RCC 7860 (cell line): ENCODE measurements at regions not wholly inside any gene's neighbourhood (a gene's known extent, or its start where the extent isn't known, plus 50 kb on each side); places are given as distances from the start of the nearest gene placed in this dataset.
"Not testable (repeated sequence)": the region's sequence is repeated elsewhere in the genome, so short reads cannot be mapped to it uniquely, and the experiment has no call there.

Experiments
- DNase-seq: peaks from one replicate; pipeline ENCODE4 v3.0.0-alpha.2; 2015; ENCODE audit warnings: low spot score
- FAIRE-seq: peaks from 2 replicates; lab custom pipeline; 2012; peaks lifted over from hg19 to GRCh38; lab: Jason Lieb, UNC

DNA sequence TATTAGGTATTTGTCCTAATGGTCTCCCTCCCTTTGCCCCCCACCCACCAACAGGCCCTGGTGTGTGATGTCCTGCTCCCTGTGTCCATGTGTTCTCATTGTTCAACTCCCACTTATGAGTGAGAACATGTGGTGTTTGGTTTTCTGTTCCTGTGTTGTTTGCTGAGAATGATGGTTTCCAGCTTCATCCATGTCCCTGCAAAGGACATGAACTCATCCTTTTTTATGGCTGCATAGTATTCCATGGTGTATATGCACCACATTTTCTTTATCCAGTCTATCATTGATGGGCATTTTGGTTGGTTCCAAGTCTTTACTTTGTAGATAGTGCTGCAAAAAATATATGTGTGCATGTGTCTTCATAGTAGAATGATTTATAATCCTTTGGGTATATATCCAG, 81.4 kb upstream of the ZNF536 start:
- FAIRE-seq, DNase-seq: not testable (repeated sequence)

- FAIRE-seq (no peak), DNase-seq (no peak)
Observed at GRCh38 chr19:30293051-30293785, 79.0 kb upstream of the ZNF536 start.

- FAIRE-seq (no peak), DNase-seq (no peak)
Observed at GRCh38 chr19:30297969-30298368, 74.2 kb upstream of the ZNF536 start.

DNA sequence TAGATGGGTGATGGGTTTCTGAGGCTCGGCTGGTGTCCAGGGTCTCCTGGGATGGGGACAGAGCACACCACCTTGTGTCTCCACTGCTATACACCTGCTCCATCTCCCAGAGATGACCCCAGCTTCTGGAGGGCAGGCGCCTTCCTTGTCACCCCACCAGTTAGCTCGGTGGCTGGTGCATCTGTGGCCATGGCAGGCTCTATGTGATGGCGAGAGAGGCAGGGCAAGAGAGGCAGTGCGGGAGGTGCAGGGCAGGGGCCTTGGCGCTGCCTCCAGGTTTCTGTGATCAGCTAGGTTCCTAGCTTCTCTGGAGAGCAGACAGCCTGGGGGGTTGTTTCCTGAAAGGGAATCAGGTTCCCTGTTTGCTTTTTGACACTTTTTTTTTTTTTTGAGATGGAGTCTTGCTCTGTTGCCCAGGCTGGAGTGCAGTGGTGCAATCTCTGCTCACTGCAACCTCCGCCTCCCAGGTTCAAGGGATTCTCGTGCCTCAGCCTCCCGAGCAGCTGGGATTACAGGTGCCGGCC, 69.0 kb upstream of the ZNF536 start:
- no peak for DNase-seq
- no peak for FAIRE-seq

DNA sequence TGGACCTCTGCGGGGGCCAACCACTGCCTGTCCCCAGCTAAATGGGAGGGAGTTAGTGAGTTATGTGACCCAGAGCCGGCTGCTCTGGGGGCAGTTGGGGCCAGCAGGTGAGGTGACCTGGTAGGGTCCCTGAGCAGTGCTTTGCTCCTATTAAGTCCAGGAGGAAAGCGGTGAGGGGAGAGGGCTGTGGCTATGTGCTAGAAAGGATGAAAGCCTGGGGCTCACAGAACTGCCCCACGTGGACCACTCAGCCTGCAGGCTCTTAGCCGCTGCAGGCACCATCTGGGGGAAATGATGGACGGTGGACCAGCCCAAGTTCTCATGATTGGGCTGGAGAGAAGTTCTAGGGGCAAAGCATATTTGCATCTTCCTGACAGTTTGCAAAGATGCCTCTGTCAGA, 67.6 kb upstream of the ZNF536 start:
- FAIRE-seq: no peak

GRCh38 chr19:30305346-30306060, 66.7 kb upstream of the ZNF536 start:
- DNase-seq (no peak), FAIRE-seq (no peak)

More for the DNA sequence above, 67.6 kb upstream of the ZNF536 start:
- DNase-seq: no peak

GRCh38 chr19:30307191-30307974, 64.8 kb upstream of the ZNF536 start:
- no peak for FAIRE-seq
- no peak for DNase-seq

DNA sequence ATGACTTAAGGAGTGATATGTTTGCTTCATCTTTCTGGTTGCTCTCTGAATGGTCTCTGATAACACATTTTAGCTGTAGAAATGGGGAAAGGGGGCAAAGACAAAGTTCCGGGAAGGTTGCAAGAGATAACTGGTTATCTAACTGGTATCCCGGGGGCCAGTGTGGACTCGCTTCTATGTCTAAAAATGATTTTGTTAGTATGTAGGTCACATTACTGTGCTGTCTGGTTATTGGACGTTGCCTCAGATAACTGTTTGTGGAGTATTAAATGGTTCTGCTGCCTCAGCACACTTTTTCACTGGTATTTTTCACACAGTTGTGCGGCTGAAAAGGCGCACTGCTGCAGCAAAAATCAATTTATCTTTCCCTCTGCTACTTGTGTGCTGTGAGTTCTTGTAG, 63.0 kb upstream of the ZNF536 start:
- FAIRE-seq (no peak), DNase-seq (no peak)

DNA sequence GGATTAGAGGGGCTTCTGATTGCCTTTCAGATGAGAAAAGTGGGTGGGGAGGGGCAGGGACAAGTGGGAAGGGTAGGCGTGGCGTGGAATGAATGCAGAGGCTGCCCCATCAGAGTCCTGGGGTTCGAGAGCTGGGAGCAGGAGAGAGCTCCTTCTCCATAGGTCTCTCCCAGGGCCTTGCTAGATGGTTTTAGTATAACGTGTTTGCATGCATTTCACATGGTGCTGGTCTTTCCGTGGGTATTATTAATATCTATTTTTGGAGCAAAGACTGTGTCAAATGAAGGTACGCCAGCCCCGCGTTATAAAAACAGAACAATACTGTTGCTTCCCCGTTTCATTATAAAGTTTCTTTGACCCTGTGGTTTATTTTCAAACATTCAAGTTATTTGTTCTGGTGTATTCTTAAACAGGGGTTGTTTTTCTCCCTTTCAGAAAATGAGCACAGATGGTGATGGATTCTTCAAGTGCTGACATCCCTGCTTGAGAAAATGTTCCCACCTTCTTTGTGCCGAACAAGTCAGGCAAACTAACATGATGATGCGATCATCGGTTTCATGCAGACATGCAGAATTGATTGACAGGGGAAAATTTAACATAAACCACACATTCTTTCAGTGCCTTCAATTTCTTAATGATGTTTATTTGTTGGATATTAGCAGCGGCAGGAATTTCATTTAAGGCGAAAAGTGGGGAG, 62.1 kb upstream of the ZNF536 start:
- DNase-seq (no peak), FAIRE-seq (no peak)

DNA sequence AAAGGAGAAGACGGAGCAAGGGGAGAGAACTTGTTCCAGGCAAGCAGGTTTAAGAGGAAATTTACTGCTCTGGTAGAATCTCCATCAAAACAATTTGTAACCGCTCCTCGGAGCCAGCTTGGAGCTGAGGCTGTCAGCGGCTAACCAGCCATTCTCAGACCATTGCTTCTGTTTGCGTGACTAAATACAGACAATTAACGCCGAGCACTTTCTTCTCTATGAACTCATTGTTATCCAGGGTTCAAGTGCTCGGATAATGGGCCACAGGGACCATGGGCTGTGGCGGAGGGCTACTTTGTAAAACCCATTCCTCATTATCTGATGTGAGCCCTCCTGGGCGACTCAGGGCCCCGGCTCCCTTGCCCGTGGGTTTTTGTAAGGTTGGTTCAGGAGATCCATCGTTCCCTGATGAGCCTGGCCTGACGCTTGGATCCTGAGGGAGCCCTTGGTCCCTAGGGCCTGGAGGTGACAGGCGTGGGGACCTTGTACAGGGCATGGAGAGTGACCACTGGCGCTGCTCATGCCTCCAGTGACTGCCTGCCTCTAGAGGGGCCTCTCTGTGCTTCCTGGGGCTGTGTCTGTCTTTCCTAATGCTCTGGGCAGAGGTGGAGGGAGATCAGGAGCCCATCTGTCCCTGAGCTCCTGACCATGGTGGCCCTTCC, 61.5 kb upstream of the ZNF536 start:
- FAIRE-seq (no peak), DNase-seq (no peak)

DNA sequence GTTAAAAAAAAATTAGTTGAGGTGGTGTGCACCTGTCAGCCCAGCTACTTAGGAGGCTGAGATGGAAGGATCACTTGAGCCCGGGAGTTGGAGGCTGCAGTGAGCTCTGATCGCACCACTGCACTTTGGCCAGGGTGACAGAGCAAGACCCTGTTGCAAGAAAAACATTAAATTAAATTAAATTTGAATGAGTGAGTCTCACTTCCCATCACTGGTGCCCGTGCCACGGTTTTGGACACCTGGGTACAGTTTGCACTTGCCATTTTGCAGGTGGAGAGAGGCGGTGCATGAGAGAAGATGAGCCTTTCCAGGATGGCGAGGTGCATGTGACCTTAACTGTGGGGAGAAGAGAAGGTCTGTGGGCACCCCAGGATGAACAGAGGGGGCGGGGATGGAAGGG, 60.3 kb upstream of the ZNF536 start:
- FAIRE-seq: no peak
- no peak for DNase-seq

DNA sequence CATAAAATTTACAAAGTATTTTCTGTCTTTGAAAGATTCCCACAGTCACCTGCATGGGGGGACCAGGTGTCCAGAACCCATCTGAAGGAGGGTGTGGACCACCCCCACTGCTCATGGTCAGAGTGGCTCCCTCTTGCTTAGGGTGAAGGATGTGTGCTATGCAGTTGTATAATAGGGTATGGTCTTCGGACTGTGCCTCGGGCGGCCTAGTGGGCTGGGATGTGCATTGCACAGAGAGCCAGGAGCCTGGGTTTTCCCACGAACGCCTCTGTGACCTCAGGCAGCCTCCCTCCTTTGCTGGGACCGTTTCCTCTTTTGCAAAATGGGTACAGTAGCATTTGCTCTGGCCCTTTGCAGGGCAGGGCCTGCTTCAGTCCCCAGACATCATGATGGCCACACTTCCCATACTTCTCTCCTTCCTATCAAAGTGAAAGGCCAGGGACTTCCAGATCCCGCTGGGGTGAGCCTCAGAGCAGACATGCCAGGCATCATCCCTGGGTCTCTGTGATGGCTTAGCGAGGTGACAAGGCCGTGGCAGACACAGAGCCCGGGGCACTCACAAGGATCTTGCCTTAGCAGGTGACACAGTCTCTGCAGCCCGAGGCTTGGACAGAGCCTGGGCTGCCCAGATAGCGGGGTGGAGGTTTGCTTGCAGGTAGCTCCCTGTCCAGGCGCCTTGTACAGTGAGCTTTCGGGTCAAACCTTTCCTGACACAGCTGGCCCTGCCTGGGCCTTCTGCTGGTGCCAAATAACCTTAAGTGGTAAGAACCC, 59.4 kb upstream of the ZNF536 start:
- DNase-seq (no peak), FAIRE-seq (no peak)

- no peak for DNase-seq
- FAIRE-seq: no peak
Observed at GRCh38 chr19:30313353-30313750, 58.8 kb upstream of the ZNF536 start.

DNA sequence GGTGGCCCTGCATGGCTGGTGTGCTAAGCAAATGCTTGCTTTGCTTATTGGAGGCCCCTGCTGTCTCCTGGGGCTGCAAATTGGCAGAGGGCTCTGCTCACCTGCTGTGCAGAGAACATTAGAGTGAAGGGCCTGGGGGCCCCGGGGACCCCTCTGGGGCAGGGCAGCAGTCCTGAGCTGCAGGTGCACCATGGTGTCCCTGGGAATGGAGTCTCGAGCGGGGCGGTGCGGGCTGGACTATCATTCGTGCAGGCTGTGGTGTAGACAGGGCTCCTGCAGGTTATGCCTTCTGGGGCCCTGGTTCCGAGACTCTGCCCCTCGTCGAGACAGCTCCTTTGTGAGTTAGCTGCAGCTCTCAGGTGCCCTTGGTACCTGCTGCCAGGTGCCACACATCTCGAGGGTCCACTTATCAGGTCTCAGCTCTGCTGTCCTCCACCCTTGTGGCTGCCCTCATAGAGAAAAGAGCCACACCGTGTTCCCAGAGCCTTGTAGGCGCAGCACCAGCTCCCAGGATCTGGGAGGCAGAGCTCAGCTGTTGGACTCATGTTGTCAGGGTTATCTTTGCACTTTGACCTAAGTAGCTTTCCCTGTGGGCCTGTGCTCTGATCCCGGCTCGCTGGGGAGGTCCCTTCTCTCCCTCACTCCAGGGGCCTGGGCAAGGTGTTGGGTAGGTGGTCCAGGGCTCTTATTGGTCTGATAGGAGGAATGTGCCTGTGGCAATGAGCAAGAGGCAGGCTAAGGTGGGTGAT, 58.0 kb upstream of the ZNF536 start:
- FAIRE-seq (no peak), DNase-seq (no peak)

DNA sequence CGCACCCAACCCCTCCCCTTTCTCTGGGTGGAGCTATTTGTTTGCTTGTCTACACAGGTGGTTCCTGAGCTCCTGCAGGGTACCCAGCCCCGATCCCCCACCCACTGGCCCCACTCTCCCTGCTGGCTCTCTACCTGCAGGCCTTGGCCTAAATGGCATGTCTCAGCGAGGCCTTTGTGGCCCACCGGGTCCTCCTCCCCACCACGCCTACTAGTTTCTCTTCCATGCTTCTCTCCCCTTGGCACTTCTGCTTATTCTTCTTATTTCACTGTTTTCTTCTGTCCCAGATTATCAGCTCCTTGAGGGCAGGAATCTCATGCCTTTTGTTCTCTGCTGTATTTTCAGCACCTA, 57.4 kb upstream of the ZNF536 start:
- DNase-seq: no peak

DNA sequence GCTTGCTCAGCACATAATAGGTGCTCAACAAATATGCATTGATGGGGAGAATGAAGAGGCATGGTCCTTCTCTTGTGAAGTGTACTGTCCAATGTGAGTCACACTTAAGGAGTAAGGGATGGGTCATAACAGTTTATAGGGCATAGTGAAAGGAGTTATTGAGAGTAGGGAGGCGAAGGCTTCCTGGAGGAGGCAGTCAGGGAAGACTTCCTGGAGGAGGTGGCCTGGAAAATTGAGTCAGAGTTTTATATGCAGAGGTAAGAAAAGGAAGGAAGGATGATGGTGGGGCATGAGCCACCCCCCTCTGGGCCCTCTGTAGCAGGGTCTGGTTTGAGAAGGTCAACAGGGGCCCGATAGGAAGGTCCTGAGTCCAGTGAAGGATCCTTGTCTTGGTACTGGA, 57.0 kb upstream of the ZNF536 start:
- FAIRE-seq: no peak
- no peak for DNase-seq

More for the DNA sequence above, 57.4 kb upstream of the ZNF536 start:
- FAIRE-seq: no peak

- DNase-seq: no peak
- FAIRE-seq: no peak
Observed at GRCh38 chr19:30316000-30316491, 56.1 kb upstream of the ZNF536 start.

- DNase-seq: no peak
- FAIRE-seq: no peak
Observed at GRCh38 chr19:30316560-30317106, 55.6 kb upstream of the ZNF536 start.
